Adrenal gland (tissue), 9 donors: ENCODE measurements at regions not wholly inside any gene's neighbourhood (a gene's known extent, or its start where the extent isn't known, plus 50 kb on each side); places are given as distances from the start of the nearest gene placed in this dataset.

Source experiments
- DNase-seq, 7 donors: peaks; one replicate each; pipeline ENCODE4 v3.0.0-alpha.2; 2019 to 2020
- H3K27ac ChIP-seq, 5 donors: fragments of 200-600 bp; sonication (generic) in 4 of 5; 1 replicate in 3 of 5; 2 replicates in 2 of 5; pipeline versions ENCODE4 v1.5.1 to v1.8.0; 2016 to 2020; ENCODE audit warnings: mild to moderate bottlenecking in 1 of 5
- H3K27me3 ChIP-seq: fragments of 200-600 bp; 2 replicates; pipeline ENCODE4 v1.8.0; 2021
- H3K36me3 ChIP-seq, 2 donors: fragments of 200-600 bp; replicated peaks in 1 of 2; 1 replicate in 1 of 2; 2 replicates in 1 of 2; pipeline versions ENCODE4 v1.5.1 to v1.8.0; 2018 to 2022
- H3K4me1 ChIP-seq, 2 donors: fragments of 200-600 bp; replicated peaks in 1 of 2; 1 replicate in 1 of 2; 2 replicates in 1 of 2; pipeline versions ENCODE4 v1.5.1 to v1.8.0; 2018 to 2021
- H3K4me3 ChIP-seq, 4 donors: fragments of 200-600 bp; sonication (generic) in 3 of 4; one replicate each; pipeline ENCODE4 v1.5.1; 2016 to 2018
- H3K9me3 ChIP-seq, 3 donors: fragments of 200-600 bp; sonication (generic) in 1 of 3; replicated peaks in 1 of 3; 1 replicate in 2 of 3; 2 replicates in 1 of 3; pipeline versions ENCODE4 v1.5.1 to v1.8.0; 2016 to 2021
- CTCF ChIP-seq, 6 experiments: fragments of 450-650 bp in 4 of 6; fragments of 200-600 bp in 2 of 6; sonication (generic) in 1 of 6; IDR thresholded peaks; 1 replicate in 5 of 6; 2 replicates in 1 of 6; pipeline versions ENCODE4 v1.5.1 to v1.8.0; 2016 to 2021; ENCODE audit warnings: antibody characterized with exemption in 6 of 6, mild to moderate bottlenecking in 2 of 6, moderate library complexity in 1 of 6
- POLR2A ChIP-seq, 2 donors: fragments of 450-650 bp; IDR thresholded peaks; one replicate each; pipeline ENCODE4 v1.6.1; 2017; ENCODE audit warnings: antibody characterized with exemption in 2 of 2, mild to moderate bottlenecking in 2 of 2, moderate library complexity in 1 of 2
- WGBS, 4 donors: extraction: QIAGEN DNeasy Blood & Tissue Kit in 2 of 4; methylation state at CpG; one replicate each; pipeline versions ENCODE4 v1.1.5 to v1.1.7; 2013 to 2017; 5-methylcytosine and 5-hydroxymethylcytosine counted together
- intact Hi-C, 2 donors: fragments of 100-400 bp; cut with DNase I; formaldehyde crosslinking; loops; one replicate each; pipeline versions ENCODE4 v1.14.1 to v1.15.0; 2022 to 2023
- donor health status: healthy with polysubstance abuse.
- donor health status: Bipolar disorder and iron deficiency.
- donor health status: DM: yes; HTN: yes; CAD: no.
- donor health status: DM: no; HTN: no; CAD: no.
- donor health status: DM: no; HTN: no; CAD: no.

GRCh38 chr11:70025308-70025707, 52.8 kb upstream of the ANO1 start:
- WGBS, 4 donors: 88 to 96% (median 93%) methylated on average over 3 of the region's 3 CpGs
- DNase-seq: no peak
- Histone ChIP-seq H3K4me3 (no peak overlapping the region), H3K4me1 (no peaks in the 10 kb centered on the region), H3K27ac (no peak overlapping the region), H3K9me3 (no peaks in the 10 kb centered on the region), H3K27me3 (no peaks in the 10 kb centered on the region), H3K36me3 (no peaks in the 10 kb centered on the region)
- TF ChIP-seq POLR2A (IDR thresholded peaks at IDR 0.05) (no peak), CTCF (IDR thresholded peaks at IDR 0.05) (no peak)
- intact Hi-C loops: no loop called here

DNA sequence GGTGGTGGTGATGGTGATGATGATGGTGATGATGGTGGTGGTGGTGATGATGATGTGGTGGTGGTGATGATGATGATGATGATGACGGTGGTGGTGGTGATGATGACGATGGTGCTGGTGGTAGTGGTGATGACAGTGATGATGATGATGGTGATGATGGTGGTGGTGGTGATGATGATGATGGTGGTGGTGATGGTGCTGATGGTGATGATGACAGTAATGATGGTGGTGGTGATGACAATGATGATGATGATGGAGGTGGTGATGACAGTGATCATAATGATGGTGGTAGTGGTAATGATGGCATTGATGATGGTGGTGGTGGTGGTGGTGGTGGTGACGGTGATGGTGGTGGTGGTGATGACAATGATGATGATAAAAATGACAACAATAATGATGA, 52.1 kb upstream of the ANO1 start:
- 52 to 74% (median 68%) methylated on average over 3 of the region's 3 CpGs for WGBS, 4 donors
- no peak overlapping the region for H3K4me3 ChIP-seq

GRCh38 chr11:70026726-70027125, 51.4 kb upstream of the ANO1 start:
- no peaks in the 10 kb centered on the region for H3K36me3 ChIP-seq
- H3K27me3 ChIP-seq: no peaks in the 10 kb centered on the region
- no peak for TF ChIP-seq CTCF (IDR thresholded peaks at IDR 0.05)
- no peak for TF ChIP-seq POLR2A (IDR thresholded peaks at IDR 0.05)
- H3K4me1 ChIP-seq: no peaks in the 10 kb centered on the region
- H3K4me3 ChIP-seq: no peak overlapping the region
- intact Hi-C loops: no loop called here
- no peak overlapping the region for H3K27ac ChIP-seq
- no peaks in the 10 kb centered on the region for H3K9me3 ChIP-seq
- 80 to 88% (median 86%) methylated on average over 5 of the region's 5 CpGs for WGBS, 4 donors
- DNase-seq: no peak

More for the DNA sequence above, 52.1 kb upstream of the ANO1 start:
- Histone ChIP-seq H3K36me3 (no peaks in the 10 kb centered on the region), H3K27me3 (no peaks in the 10 kb centered on the region), H3K4me1 (no peaks in the 10 kb centered on the region), H3K9me3 (no peaks in the 10 kb centered on the region), H3K27ac (no peak overlapping the region)
- no peak for DNase-seq
- TF ChIP-seq CTCF (IDR thresholded peaks at IDR 0.05) (no peak), POLR2A (IDR thresholded peaks at IDR 0.05) (no peak)
- intact Hi-C loops: no loop called here

DNA sequence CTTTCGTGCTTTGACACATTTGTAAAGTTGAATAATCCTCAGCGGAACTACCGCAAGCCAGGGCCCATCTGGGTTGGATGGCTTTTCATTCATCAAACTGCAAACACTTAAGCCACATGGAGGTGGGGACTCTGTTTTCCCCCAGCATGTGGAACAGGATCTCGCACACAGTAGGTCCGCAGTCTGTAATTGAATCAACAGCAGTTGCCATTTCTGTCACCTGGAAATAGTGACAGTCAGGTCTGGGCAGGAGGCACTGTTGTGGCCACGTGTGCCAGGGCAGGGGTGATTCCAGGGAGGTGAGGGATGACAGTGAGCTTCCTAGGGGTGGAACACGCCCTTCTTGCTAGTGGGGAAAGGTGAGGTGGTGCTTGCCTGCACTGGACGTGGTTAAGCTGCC, 50.7 kb upstream of the ANO1 start:
- Histone ChIP-seq H3K36me3 (no peaks in the 10 kb centered on the region), H3K27ac (no peak overlapping the region), H3K9me3 (no peaks in the 10 kb centered on the region), H3K4me1 (no peaks in the 10 kb centered on the region), H3K4me3 (no peak overlapping the region), H3K27me3 (no peaks in the 10 kb centered on the region)
- intact Hi-C loops: no loop called here
- peak in 1 of 7 donors; percentile 2 for DNase-seq
- TF ChIP-seq CTCF (IDR thresholded peaks at IDR 0.05): no peak
- 59 to 83% (median 72%) methylated on average over 8 of the region's 8 CpGs for WGBS, 4 donors
